GM12878 (cell line): ENCODE measurements at regions not wholly inside any gene's neighbourhood (a gene's known extent, or its start where the extent isn't known, plus 50 kb on each side); places are given as distances from the start of the nearest gene placed in this dataset.

Experiments
- CEBPB ChIP-seq, 2 experiments: fragments of 150-350 bp in 1 of 2; IDR thresholded peaks; 2 replicates each; pipeline ENCODE4 v1.6.1; 2012 to 2014; ENCODE audit warnings: low read depth in 2 of 2, low read length in 2 of 2, borderline replicate concordance in 1 of 2, inconsistent platforms in 1 of 2
- CREM ChIP-seq: IDR thresholded peaks from 2 replicates; pipeline ENCODE4 v1.6.1; 2014; ENCODE audit warnings: antibody characterized with exemption, low read depth
- KAT2A ChIP-seq: conservative IDR thresholded peaks from 2 replicates; pipeline ENCODE4 v1.6.1; 2011; ENCODE audit warnings: low read depth, low read length; ENCODE audit not compliant: control insufficient read depth
- PKNOX1 ChIP-seq: fragments of 450-650 bp; IDR thresholded peaks from 2 replicates; pipeline ENCODE4 v1.6.1; 2016; ENCODE audit warnings: mild to moderate bottlenecking
- POLR2A ChIP-seq: IDR thresholded peaks from 2 replicates; pipeline ENCODE4 v1.6.1; 2011; ENCODE audit warnings: low read depth, mild to moderate bottlenecking, low read length
- RELA ChIP-seq: fragments of 450-650 bp; IDR thresholded peaks from 2 replicates; pipeline ENCODE4 v1.8.0; 2014; ENCODE audit warnings: borderline replicate concordance; ENCODE audit not compliant: partially characterized antibody
- REST ChIP-seq: IDR thresholded peaks from 2 replicates; pipeline ENCODE4 v1.6.1; 2012; ENCODE audit warnings: mild to moderate bottlenecking, low read depth, low read length
- RUNX3 ChIP-seq: IDR thresholded peaks from 2 replicates; pipeline ENCODE4 v1.6.1; 2012; ENCODE audit warnings: low read length, inconsistent platforms
- SMAD1 ChIP-seq: fragments of 450-650 bp; IDR thresholded peaks from 2 replicates; pipeline ENCODE4 v1.6.1; 2018; ENCODE audit warnings: mild to moderate bottlenecking, low read depth; ENCODE audit not compliant: partially characterized antibody
- USF1 ChIP-seq: IDR thresholded peaks from 2 replicates; pipeline ENCODE4 v1.6.1; 2011; ENCODE audit warnings: borderline replicate concordance, low read depth, mild to moderate bottlenecking, moderate library complexity, mixed read lengths, low read length; ENCODE audit not compliant: insufficient read depth; ENCODE audit errors: extremely low read length
- TF ChIP-seq, protein P1 (sequence below), 3 experiments: IDR thresholded peaks in 2 of 3; conservative IDR thresholded peaks in 1 of 3; 2 replicates each; pipeline ENCODE4 v1.5.1; 2011; ENCODE audit warnings: low read depth in 3 of 3, low read length in 3 of 3, mild to moderate bottlenecking in 3 of 3, control low read depth in 2 of 3, moderate library complexity in 2 of 3, inconsistent platforms in 1 of 3, mixed read lengths in 1 of 3; ENCODE audit not compliant: control insufficient read depth in 2 of 3, insufficient read depth in 1 of 3; ENCODE audit errors: extremely low read depth in 1 of 3
- TF ChIP-seq, protein P2 (sequence below): IDR thresholded peaks from 2 replicates; pipeline ENCODE4 v1.6.1; 2012; ENCODE audit warnings: low read length, inconsistent platforms

DNA sequence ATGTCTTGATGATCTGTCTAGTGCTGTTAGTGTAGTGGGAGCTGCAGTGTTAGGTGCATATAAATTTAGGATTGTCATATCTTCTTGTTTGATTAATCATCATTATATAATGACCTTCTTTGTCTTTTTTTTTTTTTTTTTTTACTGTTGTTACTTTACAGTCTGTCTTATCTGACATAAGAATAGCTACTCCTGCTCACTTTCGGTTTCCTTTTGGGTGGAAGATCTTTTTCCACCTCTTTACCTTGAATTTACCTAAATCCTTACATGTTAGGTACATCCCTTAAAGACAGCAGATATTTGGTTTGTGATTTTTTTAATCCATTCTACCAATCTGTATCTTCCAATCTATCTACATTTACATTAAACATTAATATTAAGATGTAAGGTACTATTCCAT is 113.6 kb upstream of the PCLO start:
- TF ChIP-seq, protein P1, sequence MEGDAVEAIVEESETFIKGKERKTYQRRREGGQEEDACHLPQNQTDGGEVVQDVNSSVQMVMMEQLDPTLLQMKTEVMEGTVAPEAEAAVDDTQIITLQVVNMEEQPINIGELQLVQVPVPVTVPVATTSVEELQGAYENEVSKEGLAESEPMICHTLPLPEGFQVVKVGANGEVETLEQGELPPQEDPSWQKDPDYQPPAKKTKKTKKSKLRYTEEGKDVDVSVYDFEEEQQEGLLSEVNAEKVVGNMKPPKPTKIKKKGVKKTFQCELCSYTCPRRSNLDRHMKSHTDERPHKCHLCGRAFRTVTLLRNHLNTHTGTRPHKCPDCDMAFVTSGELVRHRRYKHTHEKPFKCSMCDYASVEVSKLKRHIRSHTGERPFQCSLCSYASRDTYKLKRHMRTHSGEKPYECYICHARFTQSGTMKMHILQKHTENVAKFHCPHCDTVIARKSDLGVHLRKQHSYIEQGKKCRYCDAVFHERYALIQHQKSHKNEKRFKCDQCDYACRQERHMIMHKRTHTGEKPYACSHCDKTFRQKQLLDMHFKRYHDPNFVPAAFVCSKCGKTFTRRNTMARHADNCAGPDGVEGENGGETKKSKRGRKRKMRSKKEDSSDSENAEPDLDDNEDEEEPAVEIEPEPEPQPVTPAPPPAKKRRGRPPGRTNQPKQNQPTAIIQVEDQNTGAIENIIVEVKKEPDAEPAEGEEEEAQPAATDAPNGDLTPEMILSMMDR (IDR thresholded peaks at IDR 0.05 in 2 of 3, conservative IDR thresholded peaks at IDR 0.05 in 1 of 3; ENCODE audit: control insufficient read depth in 2 of 3, extremely low read depth in 1 of 3, insufficient read depth in 1 of 3, low read depth in 3 of 3, low read length in 3 of 3), result no peak
- no peak for TF ChIP-seq RUNX3
- no peak for TF ChIP-seq PKNOX1
- TF ChIP-seq POLR2A, result no peak
- TF ChIP-seq, protein P2, sequence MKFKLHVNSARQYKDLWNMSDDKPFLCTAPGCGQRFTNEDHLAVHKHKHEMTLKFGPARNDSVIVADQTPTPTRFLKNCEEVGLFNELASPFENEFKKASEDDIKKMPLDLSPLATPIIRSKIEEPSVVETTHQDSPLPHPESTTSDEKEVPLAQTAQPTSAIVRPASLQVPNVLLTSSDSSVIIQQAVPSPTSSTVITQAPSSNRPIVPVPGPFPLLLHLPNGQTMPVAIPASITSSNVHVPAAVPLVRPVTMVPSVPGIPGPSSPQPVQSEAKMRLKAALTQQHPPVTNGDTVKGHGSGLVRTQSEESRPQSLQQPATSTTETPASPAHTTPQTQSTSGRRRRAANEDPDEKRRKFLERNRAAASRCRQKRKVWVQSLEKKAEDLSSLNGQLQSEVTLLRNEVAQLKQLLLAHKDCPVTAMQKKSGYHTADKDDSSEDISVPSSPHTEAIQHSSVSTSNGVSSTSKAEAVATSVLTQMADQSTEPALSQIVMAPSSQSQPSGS, result no peak
- no peak for TF ChIP-seq USF1
- no peak for TF ChIP-seq RELA
- no peak for TF ChIP-seq CREM
- TF ChIP-seq CEBPB (IDR thresholded peaks at IDR 0.05; ENCODE audit: borderline replicate concordance in 1 of 2, low read depth in 2 of 2, low read length in 2 of 2), result no peak
- TF ChIP-seq REST, result no peak
- TF ChIP-seq SMAD1, result no peak
- no peak for TF ChIP-seq KAT2A
